ENCODE measurements at regions not wholly inside any gene's neighbourhood (a gene's known extent, or its start where the extent isn't known, plus 50 kb on each side); places are given as distances from the start of the nearest gene placed in this dataset.

- TF ChIP-seq, protein P1, sequence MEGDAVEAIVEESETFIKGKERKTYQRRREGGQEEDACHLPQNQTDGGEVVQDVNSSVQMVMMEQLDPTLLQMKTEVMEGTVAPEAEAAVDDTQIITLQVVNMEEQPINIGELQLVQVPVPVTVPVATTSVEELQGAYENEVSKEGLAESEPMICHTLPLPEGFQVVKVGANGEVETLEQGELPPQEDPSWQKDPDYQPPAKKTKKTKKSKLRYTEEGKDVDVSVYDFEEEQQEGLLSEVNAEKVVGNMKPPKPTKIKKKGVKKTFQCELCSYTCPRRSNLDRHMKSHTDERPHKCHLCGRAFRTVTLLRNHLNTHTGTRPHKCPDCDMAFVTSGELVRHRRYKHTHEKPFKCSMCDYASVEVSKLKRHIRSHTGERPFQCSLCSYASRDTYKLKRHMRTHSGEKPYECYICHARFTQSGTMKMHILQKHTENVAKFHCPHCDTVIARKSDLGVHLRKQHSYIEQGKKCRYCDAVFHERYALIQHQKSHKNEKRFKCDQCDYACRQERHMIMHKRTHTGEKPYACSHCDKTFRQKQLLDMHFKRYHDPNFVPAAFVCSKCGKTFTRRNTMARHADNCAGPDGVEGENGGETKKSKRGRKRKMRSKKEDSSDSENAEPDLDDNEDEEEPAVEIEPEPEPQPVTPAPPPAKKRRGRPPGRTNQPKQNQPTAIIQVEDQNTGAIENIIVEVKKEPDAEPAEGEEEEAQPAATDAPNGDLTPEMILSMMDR (IDR thresholded peaks at IDR 0.05), result no peak
- TF ChIP-seq POLR2A (IDR thresholded peaks at IDR 0.05), result no peak
Measured at GRCh38 chrX:23511793-23512192, 155.5 kb upstream of the PRDX4 start.
